ENCODE measurements at regions not wholly inside any gene's neighbourhood (a gene's known extent, or its start where the extent isn't known, plus 50 kb on each side); places are given as distances from the start of the nearest gene placed in this dataset.

- Mint-ChIP-seq H3K4me1 (peaks cover 17% of the 10 kb centered on the region), H3K4me3 (no peak overlapping the region), H3K27ac (no peak overlapping the region), H3K9me3 (no peaks in the 10 kb centered on the region), H3K36me3 (no peaks in the 10 kb centered on the region)
- DNase-seq (ENCODE audit: low spot score in 2 of 2) (no peak), ATAC-seq (no peak)
Measured at GRCh38 chr20:51221103-51221502, 198.2 kb upstream of the KCNG1 start.

- no peak overlapping the region for H3K4me3 Mint-ChIP-seq
- ATAC-seq: peak; percentile 60
- H3K36me3 Mint-ChIP-seq: no peaks in the 10 kb centered on the region
- peaks cover 17% of the 10 kb centered on the region for H3K4me1 Mint-ChIP-seq
- DNase-seq (ENCODE audit: low spot score in 2 of 2): peak; percentile 60 to 81
- H3K27ac Mint-ChIP-seq: no peak overlapping the region
- no peaks in the 10 kb centered on the region for H3K9me3 Mint-ChIP-seq
Measured at GRCh38 chr20:51220293-51220706, 197.4 kb upstream of the KCNG1 start.

GRCh38 chr20:51219544-51219943 lies 196.6 kb upstream of the KCNG1 start:
- ATAC-seq (no peak), DNase-seq (ENCODE audit: low spot score in 2 of 2) (no peak)
- Mint-ChIP-seq H3K4me1 (peaks cover 17% of the 10 kb centered on the region), H3K9me3 (no peaks in the 10 kb centered on the region), H3K36me3 (no peaks in the 10 kb centered on the region), H3K27ac (no peak overlapping the region), H3K4me3 (no peak overlapping the region)

GRCh38 chr20:51218603-51219002 lies 195.7 kb upstream of the KCNG1 start:
- no peaks in the 10 kb centered on the region for H3K9me3 Mint-ChIP-seq
- ATAC-seq: no peak
- no peak for DNase-seq (ENCODE audit: low spot score in 2 of 2)
- H3K4me1 Mint-ChIP-seq: peaks cover 17% of the 10 kb centered on the region
- H3K27ac Mint-ChIP-seq: no peak overlapping the region
- no peak overlapping the region for H3K4me3 Mint-ChIP-seq
- no peaks in the 10 kb centered on the region for H3K36me3 Mint-ChIP-seq

- Mint-ChIP-seq H3K9me3 (no peaks in the 10 kb centered on the region), H3K4me1 (peaks cover 17% of the 10 kb centered on the region), H3K27ac (no peak overlapping the region), H3K36me3 (no peaks in the 10 kb centered on the region), H3K4me3 (no peak overlapping the region)
- ATAC-seq (no peak), DNase-seq (ENCODE audit: low spot score in 2 of 2) (no peak)
Measured at GRCh38 chr20:51217347-51218045, 194.6 kb upstream of the KCNG1 start.

- no peak overlapping the region for H3K27ac Mint-ChIP-seq
- peaks cover 15% of the 10 kb centered on the region for H3K4me1 Mint-ChIP-seq
Measured at GRCh38 chr20:51216850-51217249, 193.9 kb upstream of the KCNG1 start.

GRCh38 chr20:51212816-51213215 lies 189.9 kb upstream of the KCNG1 start:
- DNase-seq (ENCODE audit: low spot score in 2 of 2) (no peak), ATAC-seq (no peak)
- H3K4me3 Mint-ChIP-seq: no peak overlapping the region
- H3K4me1 Mint-ChIP-seq: no peaks in the 10 kb centered on the region
- H3K9me3 Mint-ChIP-seq: no peaks in the 10 kb centered on the region
- H3K27ac Mint-ChIP-seq: no peak overlapping the region
- H3K36me3 Mint-ChIP-seq: no peaks in the 10 kb centered on the region

More at GRCh38 chr20:51216850-51217249, 193.9 kb upstream of the KCNG1 start:
- ATAC-seq (no peak), DNase-seq (ENCODE audit: low spot score in 2 of 2) (no peak)
- H3K9me3 Mint-ChIP-seq: no peaks in the 10 kb centered on the region
- H3K4me3 Mint-ChIP-seq: no peak overlapping the region
- no peaks in the 10 kb centered on the region for H3K36me3 Mint-ChIP-seq

- no peak overlapping the region for H3K27ac Mint-ChIP-seq
- H3K36me3 Mint-ChIP-seq: no peaks in the 10 kb centered on the region
- no peak for DNase-seq (ENCODE audit: low spot score in 2 of 2)
- no peak for ATAC-seq
- no peaks in the 10 kb centered on the region for H3K4me1 Mint-ChIP-seq
- H3K4me3 Mint-ChIP-seq: no peak overlapping the region
- H3K9me3 Mint-ChIP-seq: no peaks in the 10 kb centered on the region
Measured at GRCh38 chr20:51211191-51211590, 188.3 kb upstream of the KCNG1 start.

- Mint-ChIP-seq H3K4me1 (no peaks in the 10 kb centered on the region), H3K4me3 (no peak overlapping the region), H3K27ac (no peak overlapping the region), H3K36me3 (no peaks in the 10 kb centered on the region), H3K9me3 (no peaks in the 10 kb centered on the region)
- no peak for DNase-seq (ENCODE audit: low spot score in 2 of 2)
- no peak for ATAC-seq
Measured at GRCh38 chr20:51210084-51210483, 187.2 kb upstream of the KCNG1 start.

GRCh38 chr20:51208162-51208561 lies 185.3 kb upstream of the KCNG1 start:
- no peak for DNase-seq (ENCODE audit: low spot score in 2 of 2)
- no peak for ATAC-seq
- Mint-ChIP-seq H3K36me3 (no peaks in the 10 kb centered on the region), H3K27ac (no peak overlapping the region), H3K4me3 (no peak overlapping the region), H3K4me1 (no peaks in the 10 kb centered on the region), H3K9me3 (no peaks in the 10 kb centered on the region)

- H3K4me3 Mint-ChIP-seq: no peak overlapping the region
- no peaks in the 10 kb centered on the region for H3K36me3 Mint-ChIP-seq
- H3K9me3 Mint-ChIP-seq: no peaks in the 10 kb centered on the region
- DNase-seq (ENCODE audit: low spot score in 2 of 2) (no peak), ATAC-seq (no peak)
- H3K27ac Mint-ChIP-seq: no peak overlapping the region
- no peaks in the 10 kb centered on the region for H3K4me1 Mint-ChIP-seq
Measured at GRCh38 chr20:51206032-51206662, 183.2 kb upstream of the KCNG1 start.

GRCh38 chr20:51204794-51205193 lies 181.9 kb upstream of the KCNG1 start:
- no peaks in the 10 kb centered on the region for H3K36me3 Mint-ChIP-seq
- no peak overlapping the region for H3K4me3 Mint-ChIP-seq
- no peak overlapping the region for H3K27ac Mint-ChIP-seq
- no peaks in the 10 kb centered on the region for H3K4me1 Mint-ChIP-seq
- H3K9me3 Mint-ChIP-seq: no peaks in the 10 kb centered on the region
- no peak for ATAC-seq
- no peak for DNase-seq (ENCODE audit: low spot score in 2 of 2)

- no peaks in the 10 kb centered on the region for H3K9me3 Mint-ChIP-seq
- H3K4me3 Mint-ChIP-seq: no peak overlapping the region
- no peaks in the 10 kb centered on the region for H3K4me1 Mint-ChIP-seq
- ATAC-seq (no peak), DNase-seq (ENCODE audit: low spot score in 2 of 2) (no peak)
- no peak overlapping the region for H3K27ac Mint-ChIP-seq
- H3K36me3 Mint-ChIP-seq: no peaks in the 10 kb centered on the region
Measured at GRCh38 chr20:51204051-51204715, 181.3 kb upstream of the KCNG1 start.

- DNase-seq (ENCODE audit: low spot score in 2 of 2) (no peak), ATAC-seq (no peak)
- no peak overlapping the region for H3K4me3 Mint-ChIP-seq
- H3K27ac Mint-ChIP-seq: no peak overlapping the region
- no peaks in the 10 kb centered on the region for H3K36me3 Mint-ChIP-seq
- H3K4me1 Mint-ChIP-seq: no peaks in the 10 kb centered on the region
- H3K9me3 Mint-ChIP-seq: no peaks in the 10 kb centered on the region
Measured at GRCh38 chr20:51202304-51202703, 179.4 kb upstream of the KCNG1 start.

GRCh38 chr20:51199920-51200319 lies 177.0 kb upstream of the KCNG1 start:
- no peaks in the 10 kb centered on the region for H3K36me3 Mint-ChIP-seq
- ATAC-seq: no peak
- H3K9me3 Mint-ChIP-seq: no peaks in the 10 kb centered on the region
- DNase-seq (ENCODE audit: low spot score in 2 of 2): no peak
- H3K4me3 Mint-ChIP-seq: no peak overlapping the region
- no peaks in the 10 kb centered on the region for H3K4me1 Mint-ChIP-seq
- no peak overlapping the region for H3K27ac Mint-ChIP-seq

Measured in stimulated activated effector memory CD8-positive, alpha-beta T cell treated with anti-CD3 and anti-CD28 coated beads, Interleukin-12 subunit alpha, Interleukin-12 subunit beta, amount 100 ng/mL, for 72 hours (primary cell).